Psoas muscle (tissue), 7 donors: ENCODE measurements at regions not wholly inside any gene's neighbourhood (a gene's known extent, or its start where the extent isn't known, plus 50 kb on each side); places are given as distances from the start of the nearest gene placed in this dataset.

ENCODE experiments used
- ATAC-seq, 4 donors: fragments of 200-7000 bp; cut with Tn5 transposase; one replicate each; pipeline ENCODE4 v1.9.1; 2020; ENCODE audit warnings: moderate library complexity in 3 of 4, mild to moderate bottlenecking in 2 of 4
- DNase-seq, 2 donors: peaks; one replicate each; pipeline ENCODE4 v3.0.0-alpha.2; 2020
- H3K27ac ChIP-seq: fragments of 200-600 bp; one replicate; pipeline ENCODE4 v1.8.0; 2022
- H3K27me3 ChIP-seq, 3 donors: fragments of 200-600 bp in 1 of 3; one replicate each; pipeline versions ENCODE4 v1.6.1 to v1.8.0; 2013 to 2022; ENCODE audit warnings: low read length in 2 of 3, mild to moderate bottlenecking in 2 of 3, moderate library complexity in 1 of 3; ENCODE audit not compliant: insufficient read depth in 3 of 3
- H3K36me3 ChIP-seq, 2 donors: fragments of 200-600 bp in 1 of 2; one replicate each; pipeline versions ENCODE4 v1.6.1 to v1.8.0; 2013 to 2022; ENCODE audit warnings: low read depth in 1 of 2, mild to moderate bottlenecking in 1 of 2, moderate library complexity in 1 of 2; ENCODE audit not compliant: insufficient read depth in 1 of 2
- H3K4me1 ChIP-seq: fragments of 200-600 bp; one replicate; pipeline ENCODE4 v1.8.0; 2022
- H3K4me3 ChIP-seq: fragments of 200-600 bp; one replicate; pipeline ENCODE4 v1.8.0; 2022; ENCODE audit warnings: mild to moderate bottlenecking
- H3K9me3 ChIP-seq: fragments of 200-600 bp; one replicate; pipeline ENCODE4 v1.8.0; 2022
- WGBS, 3 donors: extraction: QIAGEN DNeasy Blood & Tissue Kit; methylation state at CpG; one replicate each; pipeline versions ENCODE4 v1.1.6 to v1.1.7; 2013; 5-methylcytosine and 5-hydroxymethylcytosine counted together
- intact Hi-C, 2 donors: fragments of 100-400 bp; cut with DNase I; formaldehyde crosslinking; loops; one replicate each; pipeline versions ENCODE4 v1.11.0 to v1.14.2; 2022
- TF ChIP-seq, protein P1 (sequence below): fragments of 200-600 bp; IDR thresholded peaks from one replicate; pipeline ENCODE4 v1.8.0; 2022; ENCODE audit warnings: antibody characterized with exemption
- donor health status: healthy with polysubstance abuse.
- donor health status: DM: no; HTN: no; CAD: no; lungs with moderate emphysema.
- donor health status: Bipolar disorder and iron deficiency.
- donor health status: healthy.
- donor health status: DM: yes; HTN: yes; CAD: no.
- donor health status: DM: no; HTN: no; CAD: no.
- donor health status: DM: yes; HTN: yes; CAD: no.

DNA sequence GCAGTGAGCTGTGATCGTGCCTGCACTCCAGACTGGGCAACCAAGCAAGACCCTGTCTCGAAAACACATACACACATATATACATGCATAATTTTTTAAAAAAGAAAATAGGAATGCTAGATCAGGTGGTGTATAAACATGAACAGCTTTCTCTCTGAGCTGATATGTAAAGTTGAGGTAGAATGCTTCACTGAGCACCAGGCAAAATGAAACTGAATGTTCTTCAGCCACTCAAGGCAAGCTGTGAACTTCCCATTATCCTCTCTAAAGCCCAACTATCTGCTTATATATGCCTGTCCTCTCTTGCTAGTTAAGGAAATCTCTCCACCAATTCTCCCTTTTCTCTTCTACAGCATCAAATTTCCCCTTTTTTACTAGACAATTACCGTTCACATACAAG, 93.0 kb downstream of the NUF2 start:
- Histone ChIP-seq H3K4me3 (no peak overlapping the region), H3K27me3 (peaks cover 0 to 5% (median 0%) of the 10 kb centered on the region in 3 donors), H3K27ac (no peak overlapping the region), H3K4me1 (no peaks in the 10 kb centered on the region), H3K9me3 (no peaks in the 10 kb centered on the region), H3K36me3 (no peaks in the 10 kb centered on the region)
- TF ChIP-seq, protein P1, sequence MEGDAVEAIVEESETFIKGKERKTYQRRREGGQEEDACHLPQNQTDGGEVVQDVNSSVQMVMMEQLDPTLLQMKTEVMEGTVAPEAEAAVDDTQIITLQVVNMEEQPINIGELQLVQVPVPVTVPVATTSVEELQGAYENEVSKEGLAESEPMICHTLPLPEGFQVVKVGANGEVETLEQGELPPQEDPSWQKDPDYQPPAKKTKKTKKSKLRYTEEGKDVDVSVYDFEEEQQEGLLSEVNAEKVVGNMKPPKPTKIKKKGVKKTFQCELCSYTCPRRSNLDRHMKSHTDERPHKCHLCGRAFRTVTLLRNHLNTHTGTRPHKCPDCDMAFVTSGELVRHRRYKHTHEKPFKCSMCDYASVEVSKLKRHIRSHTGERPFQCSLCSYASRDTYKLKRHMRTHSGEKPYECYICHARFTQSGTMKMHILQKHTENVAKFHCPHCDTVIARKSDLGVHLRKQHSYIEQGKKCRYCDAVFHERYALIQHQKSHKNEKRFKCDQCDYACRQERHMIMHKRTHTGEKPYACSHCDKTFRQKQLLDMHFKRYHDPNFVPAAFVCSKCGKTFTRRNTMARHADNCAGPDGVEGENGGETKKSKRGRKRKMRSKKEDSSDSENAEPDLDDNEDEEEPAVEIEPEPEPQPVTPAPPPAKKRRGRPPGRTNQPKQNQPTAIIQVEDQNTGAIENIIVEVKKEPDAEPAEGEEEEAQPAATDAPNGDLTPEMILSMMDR: no peak
- DNase-seq (no peak), ATAC-seq (no peak)
- 63 to 83% (median 77%) methylated on average over 3 of the region's 3 CpGs for WGBS, 3 donors
- intact Hi-C loops: no loop called here

DNA sequence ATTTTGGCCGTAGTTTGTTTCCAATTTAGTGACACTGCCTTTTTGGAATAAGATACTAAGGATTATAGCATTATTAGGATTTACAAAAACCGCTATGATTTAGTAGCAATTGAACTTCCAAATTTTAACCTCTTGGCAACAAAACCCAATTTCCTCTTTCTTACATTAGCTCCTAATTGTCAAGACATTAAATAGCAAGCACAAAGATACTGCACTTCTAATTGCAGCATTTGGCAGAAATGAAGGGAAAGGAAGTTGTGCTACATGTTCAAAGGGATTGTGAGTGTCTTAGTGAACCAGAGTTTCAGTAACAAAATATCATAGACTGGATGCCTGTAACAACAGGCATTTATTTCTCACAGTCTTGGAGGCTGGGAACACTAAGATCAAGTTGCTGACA, 99.9 kb downstream of the NUF2 start:
- Histone ChIP-seq H3K4me1 (no peaks in the 10 kb centered on the region), H3K36me3 (no peaks in the 10 kb centered on the region), H3K27me3 (peaks cover 0 to 2% (median 0%) of the 10 kb centered on the region in 3 donors), H3K4me3 (no peak overlapping the region), H3K27ac (no peak overlapping the region), H3K9me3 (no peaks in the 10 kb centered on the region)
- ATAC-seq: no peak
- WGBS, 3 donors: 21 to 27% (median 23%) methylated on average over 2 of the region's 2 CpGs
- TF ChIP-seq, protein P1: no peak
- no peak for DNase-seq
- intact Hi-C loops: no loop called here

DNA sequence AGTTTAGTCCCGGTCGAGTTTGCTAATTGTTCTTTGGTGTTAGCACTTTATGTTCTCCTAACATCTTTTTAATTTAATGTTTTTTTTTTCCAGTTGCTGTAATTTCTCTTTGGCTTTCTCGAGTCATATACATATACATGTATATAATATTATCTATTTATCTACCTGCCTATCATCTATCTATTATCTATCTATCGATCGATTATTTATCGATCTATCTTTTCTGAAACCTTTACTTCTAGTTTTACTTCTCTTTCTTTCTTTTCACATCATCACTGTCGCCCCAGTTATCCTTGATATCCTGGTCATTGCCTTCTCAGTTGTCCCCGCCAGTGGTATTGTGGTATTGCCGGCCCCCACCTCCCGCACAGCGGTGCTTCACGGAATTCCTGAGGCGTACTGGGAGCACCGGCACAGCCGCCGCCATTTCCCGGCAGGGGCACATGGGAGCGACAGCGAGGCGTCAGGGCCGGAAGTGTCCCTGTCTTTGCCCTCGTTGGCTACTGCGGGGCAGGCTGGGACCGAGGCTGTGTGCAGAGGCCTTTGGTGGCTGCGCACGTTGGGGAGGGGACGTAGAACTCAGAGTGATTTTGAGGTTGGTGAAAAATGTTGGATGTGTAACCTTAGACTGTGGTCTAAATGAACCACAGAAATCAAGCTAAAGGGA, 101.1 kb downstream of the NUF2 start:
- ATAC-seq (no peak), DNase-seq (peak in 1 of 2 donors; percentile 46)
- Histone ChIP-seq H3K4me3 (no peak overlapping the region), H3K27ac (no peak overlapping the region), H3K9me3 (no peaks in the 10 kb centered on the region), H3K36me3 (no peaks in the 10 kb centered on the region), H3K4me1 (no peaks in the 10 kb centered on the region), H3K27me3 (peaks cover 0 to 2% (median 0%) of the 10 kb centered on the region in 3 donors)
- intact Hi-C loops: no loop called here
- 85 to 92% (median 87%) methylated on average over 27 of the region's 27 CpGs for WGBS, 3 donors
- TF ChIP-seq, protein P1: no peak

DNA sequence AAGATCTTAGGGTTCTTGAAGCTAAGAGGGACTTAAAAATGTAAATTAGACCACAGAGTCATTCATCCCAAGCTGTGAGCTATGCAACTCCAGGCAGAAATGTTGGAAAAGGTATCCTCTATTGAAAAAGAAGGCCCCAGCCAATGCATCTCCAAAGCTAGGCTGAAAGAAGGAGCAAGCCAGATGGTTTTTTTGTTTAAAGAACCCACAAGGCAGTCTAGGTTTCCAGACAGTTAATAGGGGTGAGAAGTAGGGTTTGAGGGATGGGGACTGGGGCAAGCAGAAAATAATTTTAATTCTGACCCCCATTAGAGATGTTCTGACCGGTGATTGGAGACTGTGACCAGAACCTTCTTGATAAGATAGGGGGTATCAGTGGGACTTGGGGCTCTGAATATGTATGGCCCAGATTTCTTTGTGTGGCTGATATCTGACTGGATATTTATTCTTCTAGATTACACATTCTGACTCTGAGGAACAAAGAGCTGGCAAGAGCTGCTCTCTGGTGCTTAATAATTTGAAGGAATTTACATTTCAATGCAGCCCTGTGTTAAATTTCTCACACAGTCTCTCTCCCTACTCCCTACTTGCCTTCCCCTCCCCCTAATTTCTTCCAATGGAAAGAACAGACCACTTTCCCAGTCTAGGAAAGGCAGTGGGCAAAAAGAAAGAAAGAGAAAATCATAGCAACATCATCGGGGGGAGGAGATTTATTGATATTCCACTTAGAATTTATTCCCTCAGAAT, 104.9 kb downstream of the NUF2 start:
- TF ChIP-seq, protein P1: no peak
- ATAC-seq (no peak), DNase-seq (no peak)
- Histone ChIP-seq H3K36me3 (no peaks in the 10 kb centered on the region), H3K9me3 (peaks cover 7% of the 10 kb centered on the region), H3K27ac (no peak overlapping the region), H3K4me3 (no peak overlapping the region), H3K27me3 (peaks cover 0 to 2% (median 0%) of the 10 kb centered on the region in 3 donors), H3K4me1 (no peaks in the 10 kb centered on the region)
- intact Hi-C loops: no loop called here
- 66 to 80% (median 74%) methylated on average over 2 of the region's 2 CpGs for WGBS, 3 donors
